ENCODE measurements at regions not wholly inside any gene's neighbourhood (a gene's known extent, or its start where the extent isn't known, plus 50 kb on each side); places are given as distances from the start of the nearest gene placed in this dataset.

- TF ChIP-seq POLR2AphosphoS5 (IDR thresholded peaks at IDR 0.05; ENCODE audit: low read depth, low read length) = no peak
- no peak for TF ChIP-seq PRDM4 (CRISPR knock-in tag; IDR thresholded peaks at IDR 0.05; ENCODE audit: borderline replicate concordance)
Measured at GRCh38 chr4:128549636-128550035, 259.9 kb upstream of the JADE1 start.

Measured in HepG2 (cell line).